ENCODE measurements at regions not wholly inside any gene's neighbourhood (a gene's known extent, or its start where the extent isn't known, plus 50 kb on each side); places are given as distances from the start of the nearest gene placed in this dataset.

- TF ChIP-seq CTCF (conservative IDR thresholded peaks at IDR 0.05; ENCODE audit: low read length) (no peak), EZH2phosphoT487 (IDR thresholded peaks at IDR 0.05; ENCODE audit: borderline replicate concordance) (no peak)
Observed at GRCh38 chr4:122992057-122992456, 69.7 kb upstream of the NUDT6 start.

All from Loucy (cell line).